HEK293T (cell line): ENCODE measurements at regions not wholly inside any gene's neighbourhood (a gene's known extent, or its start where the extent isn't known, plus 50 kb on each side); places are given as distances from the start of the nearest gene placed in this dataset.

ENCODE experiments used
- CTCF ChIA-PET: fragments of 350-600 bp; formaldehyde crosslinking; extraction: SDS; loops from one replicate; lab custom pipeline; 2021; ENCODE audit warnings: antibody characterized with exemption, inconsistent platforms; lab: Yijun Ruan, JAX
- POLR2A ChIA-PET: fragments of 350-600 bp; formaldehyde crosslinking; extraction: SDS; loops from one replicate; lab custom pipeline; 2020; ENCODE audit warnings: antibody characterized with exemption, inconsistent platforms; lab: Yijun Ruan, JAX
- DNase-seq: peaks from one replicate; pipeline ENCODE4 v3.0.0; 2012; ENCODE audit warnings: mixed read lengths; ENCODE audit errors: extremely low spot score
- ARNT ChIP-seq: fragments of 450-650 bp; IDR thresholded peaks from 2 replicates; pipeline ENCODE4 v1.6.1; 2017; ENCODE audit warnings: mild to moderate bottlenecking
- BHLHE40 ChIP-seq: fragments of 450-650 bp; IDR thresholded peaks from 2 replicates; pipeline ENCODE4 v1.6.1; 2016; ENCODE audit warnings: mild to moderate bottlenecking, moderate library complexity, borderline replicate concordance
- CTBP1 ChIP-seq: fragments of 450-650 bp; IDR thresholded peaks from 2 replicates; pipeline ENCODE4 v1.6.1; 2016; ENCODE audit warnings: borderline replicate concordance
- ELF4 ChIP-seq: fragments of 450-650 bp; IDR thresholded peaks from 2 replicates; pipeline ENCODE4 v1.6.1; 2017; ENCODE audit warnings: antibody characterized with exemption
- FOXA1 ChIP-seq: fragments of 450-650 bp; IDR thresholded peaks from 2 replicates; pipeline ENCODE4 v1.6.1; 2016; ENCODE audit warnings: mild to moderate bottlenecking
- FOXK2 ChIP-seq: fragments of 450-650 bp; IDR thresholded peaks from 2 replicates; pipeline ENCODE4 v1.6.1; 2016; ENCODE audit warnings: mild to moderate bottlenecking
- FOXM1 ChIP-seq: fragments of 450-650 bp; IDR thresholded peaks from 2 replicates; pipeline ENCODE4 v1.6.1; 2017; ENCODE audit warnings: mild to moderate bottlenecking, borderline replicate concordance
- HDGF ChIP-seq: fragments of 450-650 bp; IDR thresholded peaks from 2 replicates; pipeline ENCODE4 v1.6.1; 2017; ENCODE audit warnings: antibody characterized with exemption, borderline replicate concordance
- L3MBTL2 ChIP-seq: fragments of 450-650 bp; conservative IDR thresholded peaks from 2 replicates; pipeline ENCODE4 v1.6.1; 2016; ENCODE audit warnings: mild to moderate bottlenecking
- LEF1 ChIP-seq: fragments of 450-650 bp; IDR thresholded peaks from 2 replicates; pipeline ENCODE4 v1.6.1; 2017; ENCODE audit warnings: mild to moderate bottlenecking, borderline replicate concordance
- NFRKB ChIP-seq: fragments of 450-650 bp; IDR thresholded peaks from 2 replicates; pipeline ENCODE4 v1.6.1; 2016; ENCODE audit warnings: mild to moderate bottlenecking, moderate library complexity
- SP1 ChIP-seq: fragments of 450-650 bp; IDR thresholded peaks from 2 replicates; pipeline ENCODE4 v1.6.1; 2017
- SUZ12 ChIP-seq: fragments of 450-650 bp; IDR thresholded peaks from 2 replicates; pipeline ENCODE4 v1.6.1; 2016; ENCODE audit warnings: mild to moderate bottlenecking
- TARDBP ChIP-seq: fragments of 450-650 bp; IDR thresholded peaks from 2 replicates; pipeline ENCODE4 v1.6.1; 2016
- ZNF384 ChIP-seq: fragments of 450-650 bp; IDR thresholded peaks from 2 replicates; pipeline ENCODE4 v1.6.1; 2016
- TF ChIP-seq, protein P1 (sequence below): fragments of 450-650 bp; IDR thresholded peaks from 2 replicates; pipeline ENCODE4 v1.6.1; 2016

DNA sequence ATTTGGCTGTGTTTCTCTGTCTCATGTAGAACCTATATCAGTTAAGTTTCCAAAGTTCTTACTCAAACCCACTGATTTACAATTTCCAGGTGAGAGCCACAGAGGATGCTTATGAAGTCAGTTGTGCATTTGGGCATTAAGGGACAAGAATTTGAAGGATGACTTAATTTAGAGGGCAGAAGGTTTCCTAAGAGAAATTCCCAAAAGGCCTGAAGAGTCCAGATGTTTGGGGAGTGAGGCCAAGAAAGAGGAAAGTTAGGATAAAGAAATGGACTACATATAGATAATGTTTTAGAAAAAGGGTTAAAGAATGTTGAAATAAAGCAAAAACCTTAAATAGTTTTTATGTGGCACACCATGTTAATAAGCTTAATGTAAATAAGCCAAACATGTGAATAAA is 338.7 kb upstream of the GRM7 start:
- CTCF ChIA-PET: no interaction called here
- DNase-seq: no peak
- POLR2A ChIA-PET: no interaction called here
- TF ChIP-seq SUZ12 (no peak), FOXM1 (no peak), HDGF (no peak), BHLHE40 (no peak), NFRKB (no peak), ZNF384 (no peak), TARDBP (no peak), CTBP1 (no peak), L3MBTL2 (no peak), FOXK2 (no peak), FOXA1 (no peak)
- TF ChIP-seq, protein P1, sequence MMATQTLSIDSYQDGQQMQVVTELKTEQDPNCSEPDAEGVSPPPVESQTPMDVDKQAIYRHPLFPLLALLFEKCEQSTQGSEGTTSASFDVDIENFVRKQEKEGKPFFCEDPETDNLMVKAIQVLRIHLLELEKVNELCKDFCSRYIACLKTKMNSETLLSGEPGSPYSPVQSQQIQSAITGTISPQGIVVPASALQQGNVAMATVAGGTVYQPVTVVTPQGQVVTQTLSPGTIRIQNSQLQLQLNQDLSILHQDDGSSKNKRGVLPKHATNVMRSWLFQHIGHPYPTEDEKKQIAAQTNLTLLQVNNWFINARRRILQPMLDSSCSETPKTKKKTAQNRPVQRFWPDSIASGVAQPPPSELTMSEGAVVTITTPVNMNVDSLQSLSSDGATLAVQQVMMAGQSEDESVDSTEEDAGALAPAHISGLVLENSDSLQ: no peak

- ChIA-PET CTCF (no interaction called here), POLR2A (no interaction called here)
- DNase-seq: no peak
- no peak for TF ChIP-seq ELF4
- TF ChIP-seq ZNF384: no peak
- no peak for TF ChIP-seq TARDBP
- TF ChIP-seq BHLHE40: no peak
- no peak for TF ChIP-seq SUZ12
- no peak for TF ChIP-seq NFRKB
- TF ChIP-seq L3MBTL2: no peak
- TF ChIP-seq FOXM1: no peak
- TF ChIP-seq CTBP1: no peak
- TF ChIP-seq FOXK2: no peak
- TF ChIP-seq HDGF: no peak
- TF ChIP-seq, protein P1: no peak
- TF ChIP-seq ARNT: no peak
- TF ChIP-seq SP1: no peak
- TF ChIP-seq LEF1: no peak
- TF ChIP-seq FOXA1: no peak
Observed at GRCh38 chr3:6523043-6523442, 337.9 kb upstream of the GRM7 start.

- ChIA-PET POLR2A (no interaction called here), CTCF (no interaction called here)
- TF ChIP-seq L3MBTL2 (no peak), BHLHE40 (no peak), HDGF (no peak), LEF1 (no peak), ARNT (no peak), FOXM1 (no peak), CTBP1 (no peak), FOXK2 (no peak), ZNF384 (no peak), SP1 (no peak), FOXA1 (no peak), ELF4 (no peak), SUZ12 (no peak), TARDBP (no peak), NFRKB (no peak)
- TF ChIP-seq, protein P1: no peak
- DNase-seq: no peak
Observed at GRCh38 chr3:6524479-6524878, 336.4 kb upstream of the GRM7 start.

- CTCF ChIA-PET: no interaction called here
Observed at GRCh38 chr3:6526321-6526720, 334.6 kb upstream of the GRM7 start.

DNA sequence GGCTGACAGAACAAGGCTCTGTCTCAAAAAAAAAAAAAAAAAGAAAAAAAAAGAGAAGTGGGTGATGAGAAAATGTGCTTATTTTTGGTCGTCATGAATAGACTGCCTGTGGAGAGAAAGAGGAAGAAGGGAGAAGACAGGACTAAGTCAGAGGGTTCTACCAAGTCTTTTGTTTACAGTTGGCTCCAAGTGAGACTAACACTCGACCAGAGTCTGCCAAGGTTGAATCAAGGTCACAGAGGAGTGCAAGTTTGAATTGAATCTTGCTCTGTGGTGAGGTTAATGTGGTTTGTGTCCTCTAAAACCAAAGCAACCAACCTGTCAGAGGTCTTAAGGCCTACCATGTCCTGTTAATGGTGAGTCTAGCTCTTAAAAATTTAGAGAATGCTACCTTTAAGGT is 334.1 kb upstream of the GRM7 start:
- CTCF ChIA-PET: no interaction called here
- POLR2A ChIA-PET: no interaction called here
- TF ChIP-seq BHLHE40 (no peak), SP1 (no peak), FOXA1 (no peak), L3MBTL2 (no peak), CTBP1 (no peak), ELF4 (no peak), FOXM1 (no peak), ARNT (no peak), NFRKB (no peak), ZNF384 (no peak), FOXK2 (no peak), LEF1 (no peak)
- DNase-seq: no peak

More at GRCh38 chr3:6526321-6526720, 334.6 kb upstream of the GRM7 start:
- TF ChIP-seq FOXA1: no peak
- TF ChIP-seq FOXK2: no peak
- no peak for TF ChIP-seq LEF1
- no peak for TF ChIP-seq ZNF384
- TF ChIP-seq BHLHE40: no peak
- no peak for TF ChIP-seq HDGF
- no peak for TF ChIP-seq FOXM1
- DNase-seq: no peak
- POLR2A ChIA-PET: no interaction called here

- DNase-seq: no peak
- ChIA-PET POLR2A (no interaction called here), CTCF (no interaction called here)
- TF ChIP-seq HDGF (no peak), ARNT (no peak), CTBP1 (no peak), LEF1 (no peak), ELF4 (no peak), TARDBP (no peak), SP1 (no peak)
- TF ChIP-seq, protein P1: no peak
Observed at GRCh38 chr3:6528951-6529350, 332.0 kb upstream of the GRM7 start.
